HL-60 (cell line): ENCODE measurements at regions not wholly inside any gene's neighbourhood (a gene's known extent, or its start where the extent isn't known, plus 50 kb on each side); places are given as distances from the start of the nearest gene placed in this dataset.

ENCODE experiments used
- DNase-seq, 2 experiments: peaks; one replicate each; pipeline ENCODE4 v3.0.0-alpha.2; 2010 to 2020; ENCODE audit warnings: low read depth in 1 of 2, low spot score in 1 of 2
- H3K27ac ChIP-seq: fragments of 250-450 bp; sonication (Bioruptor Pico); replicated peaks from 2 replicates; pipeline ENCODE4 v1.5.1; 2020; ENCODE audit warnings: mild to moderate bottlenecking, moderate library complexity
- H3K27me3 ChIP-seq: fragments of 250-450 bp; sonication (Bioruptor Pico); 2 replicates; pipeline ENCODE4 v1.5.1; 2021; ENCODE audit warnings: mild to moderate bottlenecking, moderate library complexity; ENCODE audit not compliant: insufficient read depth, poor library complexity, severe bottlenecking
- H3K4me3 ChIP-seq: replicated peaks from 2 replicates; pipeline ENCODE4 v1.5.1; 2011; ENCODE audit warnings: mild to moderate bottlenecking, control low read depth, low read length; ENCODE audit not compliant: insufficient read depth
- GABPA ChIP-seq: IDR thresholded peaks from 2 replicates; pipeline ENCODE4 v1.6.1; 2012; ENCODE audit warnings: low read depth
- POLR2AphosphoS5 ChIP-seq: IDR thresholded peaks from 2 replicates; pipeline ENCODE4 v1.6.1; 2012; ENCODE audit warnings: low read depth
- SPI1 ChIP-seq: IDR thresholded peaks from 2 replicates; pipeline ENCODE4 v1.6.1; 2012; ENCODE audit warnings: low read depth, mild to moderate bottlenecking, borderline replicate concordance
- TF ChIP-seq, protein P1 (sequence below): IDR thresholded peaks from 2 replicates; pipeline ENCODE4 v1.6.1; 2012; ENCODE audit warnings: low read depth; ENCODE audit not compliant: insufficient replicate concordance
- TF ChIP-seq, protein P2 (sequence below): IDR thresholded peaks from one replicate; pipeline ENCODE4 v1.5.1; 2011; ENCODE audit warnings: low read length, control low read depth, inconsistent platforms; ENCODE audit not compliant: insufficient read depth

DNA sequence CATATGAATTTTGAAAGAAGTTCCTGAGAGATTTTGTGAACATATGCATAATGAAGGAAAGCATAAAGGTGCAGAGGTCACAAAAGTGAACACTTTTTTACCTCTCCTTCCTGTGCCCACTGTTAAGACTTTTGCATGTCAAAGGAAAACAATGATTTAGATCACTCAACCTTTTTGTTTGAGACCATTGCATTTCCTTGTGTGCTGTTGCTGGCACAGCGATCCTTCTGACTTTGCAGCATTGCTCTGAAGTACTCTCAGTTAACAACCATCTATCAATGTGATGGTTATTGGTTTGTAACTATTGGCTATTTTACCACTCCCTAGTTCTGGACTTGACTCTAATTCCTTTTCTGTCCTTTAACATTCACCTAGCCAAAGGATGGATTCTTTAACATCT is 61.7 kb upstream of the TFPI start:
- TF ChIP-seq, protein P1, sequence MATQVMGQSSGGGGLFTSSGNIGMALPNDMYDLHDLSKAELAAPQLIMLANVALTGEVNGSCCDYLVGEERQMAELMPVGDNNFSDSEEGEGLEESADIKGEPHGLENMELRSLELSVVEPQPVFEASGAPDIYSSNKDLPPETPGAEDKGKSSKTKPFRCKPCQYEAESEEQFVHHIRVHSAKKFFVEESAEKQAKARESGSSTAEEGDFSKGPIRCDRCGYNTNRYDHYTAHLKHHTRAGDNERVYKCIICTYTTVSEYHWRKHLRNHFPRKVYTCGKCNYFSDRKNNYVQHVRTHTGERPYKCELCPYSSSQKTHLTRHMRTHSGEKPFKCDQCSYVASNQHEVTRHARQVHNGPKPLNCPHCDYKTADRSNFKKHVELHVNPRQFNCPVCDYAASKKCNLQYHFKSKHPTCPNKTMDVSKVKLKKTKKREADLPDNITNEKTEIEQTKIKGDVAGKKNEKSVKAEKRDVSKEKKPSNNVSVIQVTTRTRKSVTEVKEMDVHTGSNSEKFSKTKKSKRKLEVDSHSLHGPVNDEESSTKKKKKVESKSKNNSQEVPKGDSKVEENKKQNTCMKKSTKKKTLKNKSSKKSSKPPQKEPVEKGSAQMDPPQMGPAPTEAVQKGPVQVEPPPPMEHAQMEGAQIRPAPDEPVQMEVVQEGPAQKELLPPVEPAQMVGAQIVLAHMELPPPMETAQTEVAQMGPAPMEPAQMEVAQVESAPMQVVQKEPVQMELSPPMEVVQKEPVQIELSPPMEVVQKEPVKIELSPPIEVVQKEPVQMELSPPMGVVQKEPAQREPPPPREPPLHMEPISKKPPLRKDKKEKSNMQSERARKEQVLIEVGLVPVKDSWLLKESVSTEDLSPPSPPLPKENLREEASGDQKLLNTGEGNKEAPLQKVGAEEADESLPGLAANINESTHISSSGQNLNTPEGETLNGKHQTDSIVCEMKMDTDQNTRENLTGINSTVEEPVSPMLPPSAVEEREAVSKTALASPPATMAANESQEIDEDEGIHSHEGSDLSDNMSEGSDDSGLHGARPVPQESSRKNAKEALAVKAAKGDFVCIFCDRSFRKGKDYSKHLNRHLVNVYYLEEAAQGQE = no peak
- TF ChIP-seq POLR2AphosphoS5 (no peak), SPI1 (no peak), GABPA (no peak)
- TF ChIP-seq, protein P2, sequence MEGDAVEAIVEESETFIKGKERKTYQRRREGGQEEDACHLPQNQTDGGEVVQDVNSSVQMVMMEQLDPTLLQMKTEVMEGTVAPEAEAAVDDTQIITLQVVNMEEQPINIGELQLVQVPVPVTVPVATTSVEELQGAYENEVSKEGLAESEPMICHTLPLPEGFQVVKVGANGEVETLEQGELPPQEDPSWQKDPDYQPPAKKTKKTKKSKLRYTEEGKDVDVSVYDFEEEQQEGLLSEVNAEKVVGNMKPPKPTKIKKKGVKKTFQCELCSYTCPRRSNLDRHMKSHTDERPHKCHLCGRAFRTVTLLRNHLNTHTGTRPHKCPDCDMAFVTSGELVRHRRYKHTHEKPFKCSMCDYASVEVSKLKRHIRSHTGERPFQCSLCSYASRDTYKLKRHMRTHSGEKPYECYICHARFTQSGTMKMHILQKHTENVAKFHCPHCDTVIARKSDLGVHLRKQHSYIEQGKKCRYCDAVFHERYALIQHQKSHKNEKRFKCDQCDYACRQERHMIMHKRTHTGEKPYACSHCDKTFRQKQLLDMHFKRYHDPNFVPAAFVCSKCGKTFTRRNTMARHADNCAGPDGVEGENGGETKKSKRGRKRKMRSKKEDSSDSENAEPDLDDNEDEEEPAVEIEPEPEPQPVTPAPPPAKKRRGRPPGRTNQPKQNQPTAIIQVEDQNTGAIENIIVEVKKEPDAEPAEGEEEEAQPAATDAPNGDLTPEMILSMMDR = no peak
- Histone ChIP-seq H3K27ac (no peak overlapping the region), H3K27me3 (no peaks in the 10 kb centered on the region), H3K4me3 (no peak overlapping the region)
- no peak for DNase-seq

DNA sequence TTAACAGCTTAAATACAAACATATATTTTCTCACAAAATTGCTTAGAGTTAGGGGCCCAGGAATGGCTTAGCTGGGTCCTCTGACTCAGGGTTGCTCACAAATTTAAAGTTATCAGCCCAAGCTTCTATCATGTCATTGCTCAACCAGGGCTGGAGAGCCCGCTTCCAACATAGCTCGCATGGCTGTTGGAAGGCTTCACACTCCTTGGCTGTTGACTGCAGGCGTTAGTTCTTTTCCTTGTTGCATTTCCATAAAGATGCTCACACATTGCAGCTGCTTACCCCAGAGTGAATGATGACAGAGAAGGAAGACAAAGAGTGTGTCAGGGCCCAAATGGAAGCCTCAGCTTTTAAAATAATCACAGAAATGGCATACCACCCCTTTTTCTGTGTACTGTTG is 62.9 kb upstream of the TFPI start:
- Histone ChIP-seq H3K4me3 (no peak overlapping the region), H3K27me3 (no peaks in the 10 kb centered on the region), H3K27ac (no peak overlapping the region)
- TF ChIP-seq GABPA (no peak), SPI1 (no peak), POLR2AphosphoS5 (no peak)
- TF ChIP-seq, protein P1 = no peak
- TF ChIP-seq, protein P2 = no peak
- no peak for DNase-seq

DNA sequence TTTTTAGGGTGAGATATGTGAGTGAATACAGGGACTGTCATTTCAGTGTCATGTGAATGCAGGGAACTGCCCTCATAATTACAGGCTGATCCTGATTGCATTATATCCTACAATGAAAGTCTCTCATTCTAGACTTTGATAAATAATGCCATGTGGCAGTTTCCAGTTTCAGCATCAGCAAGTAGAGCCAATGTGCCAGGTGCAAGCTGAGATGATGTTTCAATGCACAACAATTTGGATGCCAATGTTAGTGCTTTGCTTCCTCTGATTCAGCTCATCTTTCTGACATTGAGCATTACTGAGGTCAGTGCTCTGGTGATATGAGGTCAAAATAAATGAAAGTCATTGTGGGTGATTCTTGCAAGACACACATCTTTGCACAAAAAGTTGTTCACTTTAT is 63.7 kb upstream of the TFPI start:
- Histone ChIP-seq H3K27me3 (no peaks in the 10 kb centered on the region), H3K4me3 (no peak overlapping the region), H3K27ac (no peak overlapping the region)
- no peak for TF ChIP-seq POLR2AphosphoS5
- TF ChIP-seq, protein P1 = no peak
- TF ChIP-seq SPI1 = no peak
- TF ChIP-seq GABPA = no peak
- TF ChIP-seq, protein P2 = no peak
- no peak for DNase-seq
